CD4-positive, alpha-beta T cell (primary cell): ENCODE measurements at regions not wholly inside any gene's neighbourhood (a gene's known extent, or its start where the extent isn't known, plus 50 kb on each side); places are given as distances from the start of the nearest gene placed in this dataset.

Source experiments
- ATAC-seq: fragments of 200-7000 bp; cut with Tn5 transposase; one replicate; pipeline ENCODE4 v1.10.0; 2022; ENCODE audit warnings: mild to moderate bottlenecking; ENCODE audit not compliant: poor library complexity
- CTCF ChIA-PET: fragments of 350-600 bp; sonication (Branson Sonifier 250); formaldehyde crosslinking; loops from one replicate; lab custom pipeline; 2021; ENCODE audit warnings: antibody characterized with exemption, inconsistent platforms; lab: Charles Lee
- POLR2A ChIA-PET: fragments of 350-600 bp; sonication (Branson Sonifier 250); formaldehyde crosslinking; loops from one replicate; lab custom pipeline; 2021; ENCODE audit warnings: antibody characterized with exemption, inconsistent platforms; lab: Charles Lee
- DNase-seq, 14 experiments: peaks; one replicate each; pipeline ENCODE4 v3.0.0-alpha.2; 2013 to 2020; ENCODE audit warnings: mixed read lengths in 2 of 14
- H3K27ac ChIP-seq, 2 donors: one replicate each; pipeline versions ENCODE4 v1.5.1 to v1.7.0; 2013; ENCODE audit warnings: low read length in 2 of 2, low read depth in 1 of 2, mild to moderate bottlenecking in 1 of 2
- H3K27me3 ChIP-seq, 2 experiments: 1 replicate in 1 of 2; 2 replicates in 1 of 2; pipeline versions ENCODE4 v1.6.1 to v1.7.0; 2013; ENCODE audit warnings: low read length in 2 of 2, control low read depth in 1 of 2, mild to moderate bottlenecking in 1 of 2, moderate library complexity in 1 of 2; ENCODE audit not compliant: insufficient read depth in 2 of 2, control insufficient read depth in 1 of 2
- H3K36me3 ChIP-seq: one replicate; pipeline ENCODE4 v1.6.1; 2013; ENCODE audit warnings: low read length, control low read depth; ENCODE audit not compliant: insufficient read depth
- H3K4me1 ChIP-seq: one replicate; pipeline ENCODE4 v1.6.1; 2013; ENCODE audit warnings: low read length, control low read depth; ENCODE audit not compliant: insufficient read depth
- H3K4me3 ChIP-seq: one replicate; pipeline ENCODE4 v1.5.1; 2013; ENCODE audit warnings: mild to moderate bottlenecking, low read length, moderate library complexity
- H3K9me3 ChIP-seq, 2 experiments: 1 replicate in 1 of 2; 2 replicates in 1 of 2; pipeline versions ENCODE4 v1.6.1 to v1.7.0; 2013; ENCODE audit warnings: low read length in 2 of 2, mild to moderate bottlenecking in 2 of 2, control low read depth in 1 of 2, moderate library complexity in 1 of 2; ENCODE audit not compliant: control insufficient read depth in 1 of 2, insufficient read depth in 1 of 2
- H3K27ac Mint-ChIP-seq: one replicate; pipeline ENCODE4 v1.8.0; 2020; ENCODE audit warnings: mixed read lengths
- H3K27me3 Mint-ChIP-seq: one replicate; pipeline ENCODE4 v1.8.0; 2021; ENCODE audit warnings: mixed read lengths
- H3K36me3 Mint-ChIP-seq: one replicate; pipeline ENCODE4 v1.8.0; 2021; ENCODE audit warnings: low read depth, mixed read lengths
- H3K4me1 Mint-ChIP-seq: one replicate; pipeline ENCODE4 v1.8.0; 2021; ENCODE audit warnings: low read depth, mixed read lengths
- H3K4me3 Mint-ChIP-seq: one replicate; pipeline ENCODE4 v1.8.0; 2020; ENCODE audit warnings: mild to moderate bottlenecking, mixed read lengths
- H3K9me3 Mint-ChIP-seq: one replicate; pipeline ENCODE4 v1.8.0; 2020; ENCODE audit warnings: mixed read lengths
- CTCF ChIP-seq: fragments of 200-600 bp; IDR thresholded peaks from one replicate; pipeline ENCODE4 v1.8.0; 2022; ENCODE audit warnings: antibody characterized with exemption, mild to moderate bottlenecking
- intact Hi-C, 2 experiments: fragments of 100-400 bp; cut with DNase I in 1 of 2; cut with micrococcal nuclease in 1 of 2; formaldehyde crosslinking; loops; one replicate each; pipeline versions ENCODE4 v1.15.1 to v1.9.0; 2023 to 2025; cut with DNase I, micrococcal nuclease

GRCh38 chr5:15266229-15266628 lies 233.8 kb upstream of the FBXL7 start:
- DNase-seq (no peak), ATAC-seq (no peak)
- Histone ChIP-seq H3K4me1 (no peaks in the 10 kb centered on the region), H3K27ac (no peak overlapping the region), H3K27me3 (no peaks in the 10 kb centered on the region), H3K4me3 (no peak overlapping the region), H3K9me3 (peaks cover under 1 to 5% of the 10 kb centered on the region in 2 experiments), H3K36me3 (no peaks in the 10 kb centered on the region)
- Mint-ChIP-seq H3K4me3 (no peak overlapping the region), H3K36me3 (no peaks in the 10 kb centered on the region), H3K27ac (no peak overlapping the region), H3K9me3 (peaks cover 13% of the 10 kb centered on the region), H3K4me1 (no peaks in the 10 kb centered on the region), H3K27me3 (no peaks in the 10 kb centered on the region)
- intact Hi-C loops: no loop called here
- CTCF ChIA-PET: no interaction called here
- POLR2A ChIA-PET: no interaction called here
- TF ChIP-seq CTCF: no peak

- ChIA-PET CTCF (no interaction called here), POLR2A (no interaction called here)
- Mint-ChIP-seq H3K36me3 (no peaks in the 10 kb centered on the region), H3K27ac (no peak overlapping the region), H3K4me3 (no peak overlapping the region), H3K4me1 (no peaks in the 10 kb centered on the region), H3K27me3 (no peaks in the 10 kb centered on the region), H3K9me3 (peaks cover 8% of the 10 kb centered on the region)
- Histone ChIP-seq H3K36me3 (no peaks in the 10 kb centered on the region), H3K27me3 (no peaks in the 10 kb centered on the region), H3K4me3 (no peak overlapping the region), H3K4me1 (no peaks in the 10 kb centered on the region), H3K9me3 (peaks cover 0 to under 1% of the 10 kb centered on the region in 2 experiments), H3K27ac (no peak overlapping the region)
- TF ChIP-seq CTCF: no peak
- intact Hi-C loops: no loop called here
- DNase-seq: no peak
- no peak for ATAC-seq
Observed at GRCh38 chr5:15263942-15264341, 236.0 kb upstream of the FBXL7 start.

- H3K4me3 Mint-ChIP-seq: no peak overlapping the region
- Histone ChIP-seq H3K36me3 (no peaks in the 10 kb centered on the region), H3K27me3 (no peaks in the 10 kb centered on the region), H3K4me1 (no peaks in the 10 kb centered on the region), H3K27ac (no peak overlapping the region), H3K4me3 (no peak overlapping the region), H3K9me3 (no peaks in the 10 kb centered on the region)
- no peaks in the 10 kb centered on the region for H3K4me1 Mint-ChIP-seq
- no peak for TF ChIP-seq CTCF
- H3K27me3 Mint-ChIP-seq: no peaks in the 10 kb centered on the region
- DNase-seq: no peak
- no peak overlapping the region for H3K27ac Mint-ChIP-seq
- CTCF ChIA-PET: no interaction called here
- no peak for ATAC-seq
- H3K36me3 Mint-ChIP-seq: no peaks in the 10 kb centered on the region
- peaks cover 3% of the 10 kb centered on the region for H3K9me3 Mint-ChIP-seq
- intact Hi-C loops: no loop called here
- POLR2A ChIA-PET: no interaction called here
Observed at GRCh38 chr5:15263406-15263805, 236.6 kb upstream of the FBXL7 start.
